CD14-positive monocyte (primary cell): ENCODE measurements at regions not wholly inside any gene's neighbourhood (a gene's known extent, or its start where the extent isn't known, plus 50 kb on each side); places are given as distances from the start of the nearest gene placed in this dataset.

Experiments
- DNase-seq, 3 donors: peaks; one replicate each; pipeline ENCODE4 v3.0.0-alpha.2; 2011 to 2022
- H2AFZ ChIP-seq: 2 replicates; pipeline ENCODE4 v1.6.0; 2012; ENCODE audit warnings: mild to moderate bottlenecking, low read depth, low read length, inconsistent platforms; ENCODE audit not compliant: insufficient read depth, poor library complexity, severe bottlenecking
- H3K27ac ChIP-seq, 2 donors: 1 replicate in 1 of 2; 2 replicates in 1 of 2; pipeline ENCODE4 v1.5.1; 2012 to 2013; ENCODE audit warnings: low read length in 2 of 2, control low read depth in 1 of 2, inconsistent platforms in 1 of 2, low read depth in 1 of 2, mild to moderate bottlenecking in 1 of 2
- H3K27me3 ChIP-seq, 2 donors: one replicate each; pipeline versions ENCODE4 v1.6.0 to v1.6.1; 2011 to 2013; ENCODE audit warnings: low read length in 2 of 2; ENCODE audit not compliant: control insufficient read depth in 2 of 2, insufficient read depth in 2 of 2
- H3K36me3 ChIP-seq, 2 donors: replicated peaks in 1 of 2; 1 replicate in 1 of 2; 2 replicates in 1 of 2; pipeline versions ENCODE4 v1.5.1 to v1.6.1; 2012 to 2013; ENCODE audit warnings: low read length in 2 of 2, control low read depth in 1 of 2, inconsistent platforms in 1 of 2, mild to moderate bottlenecking in 1 of 2; ENCODE audit not compliant: insufficient read depth in 2 of 2, control insufficient read depth in 1 of 2
- H3K4me1 ChIP-seq, 2 donors: 1 replicate in 1 of 2; 2 replicates in 1 of 2; pipeline versions ENCODE4 v1.5.1 to v1.6.1; 2012 to 2013; ENCODE audit warnings: low read length in 2 of 2, control low read depth in 1 of 2, inconsistent platforms in 1 of 2, mild to moderate bottlenecking in 1 of 2, moderate library complexity in 1 of 2; ENCODE audit not compliant: insufficient read depth in 2 of 2, control insufficient read depth in 1 of 2
- H3K4me2 ChIP-seq: replicated peaks from 2 replicates; pipeline ENCODE3; 2012; ENCODE audit warnings: low read length, moderate library complexity, mild to moderate bottlenecking; ENCODE audit not compliant: poor library complexity, severe bottlenecking; ENCODE audit errors: extremely low read depth
- H3K4me3 ChIP-seq, 3 experiments: fragments of 200-600 bp in 1 of 3; sonication (generic) in 1 of 3; replicated peaks in 1 of 3; 1 replicate in 2 of 3; 2 replicates in 1 of 3; pipeline ENCODE4 v1.5.1; 2011 to 2013; ENCODE audit warnings: low read length in 3 of 3, mild to moderate bottlenecking in 3 of 3, control low read depth in 2 of 3, low read depth in 2 of 3, inconsistent platforms in 1 of 3, moderate library complexity in 1 of 3
- H3K79me2 ChIP-seq: 2 replicates; pipeline ENCODE4 v1.6.0; 2012; ENCODE audit warnings: mild to moderate bottlenecking, control low read depth, inconsistent platforms, low read length, moderate library complexity; ENCODE audit not compliant: insufficient read depth
- H3K9ac ChIP-seq: 2 replicates; pipeline ENCODE4 v1.6.0; 2017; ENCODE audit warnings: low read length, mild to moderate bottlenecking; ENCODE audit not compliant: insufficient read depth, poor library complexity, severe bottlenecking
- H3K9me3 ChIP-seq, 2 donors: replicated peaks in 1 of 2; 1 replicate in 1 of 2; 2 replicates in 1 of 2; pipeline versions ENCODE4 v1.5.1 to v1.6.1; 2012 to 2013; ENCODE audit warnings: low read length in 2 of 2, control low read depth in 1 of 2; ENCODE audit not compliant: control insufficient read depth in 1 of 2, insufficient read depth in 1 of 2
- H4K20me1 ChIP-seq: 2 replicates; pipeline ENCODE4 v1.6.0; 2012; ENCODE audit warnings: mild to moderate bottlenecking, low read length, control low read depth, moderate library complexity; ENCODE audit not compliant: insufficient read depth
- H3K27ac Mint-ChIP-seq, 7 donors: one replicate each; pipeline ENCODE4 v1.8.0; 2020; ENCODE audit warnings: mild to moderate bottlenecking in 7 of 7, mixed read lengths in 7 of 7, moderate library complexity in 6 of 7, inconsistent platforms in 2 of 7
- H3K27me3 Mint-ChIP-seq, 3 donors: one replicate each; pipeline ENCODE4 v1.8.0; 2021 to 2022; ENCODE audit warnings: low read depth in 3 of 3, mild to moderate bottlenecking in 3 of 3, mixed read lengths in 3 of 3, moderate library complexity in 3 of 3, inconsistent platforms in 1 of 3
- H3K36me3 Mint-ChIP-seq, 2 donors: one replicate each; pipeline ENCODE4 v1.8.0; 2020; ENCODE audit warnings: mixed read lengths in 2 of 2, inconsistent platforms in 1 of 2, mild to moderate bottlenecking in 1 of 2
- H3K4me1 Mint-ChIP-seq: one replicate; pipeline ENCODE4 v1.8.0; 2020; ENCODE audit warnings: mild to moderate bottlenecking, mixed read lengths
- H3K4me3 Mint-ChIP-seq, 2 donors: one replicate each; pipeline ENCODE4 v1.8.0; 2020; ENCODE audit warnings: mild to moderate bottlenecking in 2 of 2, mixed read lengths in 2 of 2, moderate library complexity in 1 of 2
- H3K9me3 Mint-ChIP-seq, 7 donors: one replicate each; pipeline ENCODE4 v1.8.0; 2020 to 2022; ENCODE audit warnings: mixed read lengths in 7 of 7, mild to moderate bottlenecking in 6 of 7, moderate library complexity in 6 of 7, inconsistent platforms in 2 of 7
- WGBS: methylation state at CpG from one replicate; pipeline ENCODE4 v1.1.5; 2013; ENCODE audit warnings: missing lambda C conversion rate; ENCODE audit not compliant: insufficient coverage; 5-methylcytosine and 5-hydroxymethylcytosine counted together
- intact Hi-C, 2 donors: fragments of 100-400 bp; cut with micrococcal nuclease; formaldehyde crosslinking; loops; one replicate each; pipeline versions ENCODE4 v1.15.0 to v1.15.1; 2023
- TF ChIP-seq, protein P1 (sequence below): fragments of 200-600 bp; IDR thresholded peaks from one replicate; pipeline ENCODE4 v1.8.0; 2022; ENCODE audit warnings: antibody characterized with exemption, mild to moderate bottlenecking

DNA sequence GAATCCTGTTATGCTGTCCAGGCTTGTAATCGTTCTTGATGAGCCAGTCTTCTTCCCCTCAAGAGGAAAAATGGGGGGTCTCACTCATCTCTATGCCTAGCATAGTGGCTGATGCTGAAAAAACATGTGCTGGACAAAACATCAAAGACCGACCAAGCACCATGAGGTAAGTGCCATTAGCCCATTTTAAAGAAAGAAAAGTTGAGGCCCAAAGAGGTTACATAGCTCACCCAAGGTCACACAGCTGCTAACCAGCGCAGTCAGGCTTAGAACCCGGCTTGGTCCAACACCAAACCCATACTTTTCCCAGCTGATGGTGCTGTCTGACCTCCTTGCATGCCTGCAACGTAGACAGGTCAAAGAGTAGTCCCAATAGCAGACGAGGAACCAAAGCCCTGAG, 156.4 kb downstream of the INHBB start:
- Mint-ChIP-seq H3K4me1 (peaks cover 7% of the 10 kb centered on the region), H3K27ac (no peak overlapping the region), H3K4me3 (no peak overlapping the region), H3K27me3 (peaks cover 5 to 7% (median 6%) of the 10 kb centered on the region in 3 donors), H3K36me3 (no peaks in the 10 kb centered on the region), H3K9me3 (no peaks in the 10 kb centered on the region)
- Histone ChIP-seq H3K4me1 (no peaks in the 10 kb centered on the region), H3K79me2 (no peaks in the 10 kb centered on the region), H4K20me1 (no peaks in the 10 kb centered on the region), H3K4me2 (no peak overlapping the region), H3K4me3 (no peak overlapping the region), H3K36me3 (no peaks in the 10 kb centered on the region), H2AFZ (no peak overlapping the region), H3K27ac (no peak overlapping the region), H3K9ac (no peak overlapping the region), H3K27me3 (no peaks in the 10 kb centered on the region), H3K9me3 (no peaks in the 10 kb centered on the region)
- DNase-seq = no peak
- WGBS = 95% methylated on average over 5 of the region's 6 CpGs
- intact Hi-C loops = no loop called here
- TF ChIP-seq, protein P1, sequence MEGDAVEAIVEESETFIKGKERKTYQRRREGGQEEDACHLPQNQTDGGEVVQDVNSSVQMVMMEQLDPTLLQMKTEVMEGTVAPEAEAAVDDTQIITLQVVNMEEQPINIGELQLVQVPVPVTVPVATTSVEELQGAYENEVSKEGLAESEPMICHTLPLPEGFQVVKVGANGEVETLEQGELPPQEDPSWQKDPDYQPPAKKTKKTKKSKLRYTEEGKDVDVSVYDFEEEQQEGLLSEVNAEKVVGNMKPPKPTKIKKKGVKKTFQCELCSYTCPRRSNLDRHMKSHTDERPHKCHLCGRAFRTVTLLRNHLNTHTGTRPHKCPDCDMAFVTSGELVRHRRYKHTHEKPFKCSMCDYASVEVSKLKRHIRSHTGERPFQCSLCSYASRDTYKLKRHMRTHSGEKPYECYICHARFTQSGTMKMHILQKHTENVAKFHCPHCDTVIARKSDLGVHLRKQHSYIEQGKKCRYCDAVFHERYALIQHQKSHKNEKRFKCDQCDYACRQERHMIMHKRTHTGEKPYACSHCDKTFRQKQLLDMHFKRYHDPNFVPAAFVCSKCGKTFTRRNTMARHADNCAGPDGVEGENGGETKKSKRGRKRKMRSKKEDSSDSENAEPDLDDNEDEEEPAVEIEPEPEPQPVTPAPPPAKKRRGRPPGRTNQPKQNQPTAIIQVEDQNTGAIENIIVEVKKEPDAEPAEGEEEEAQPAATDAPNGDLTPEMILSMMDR = no peak

DNA sequence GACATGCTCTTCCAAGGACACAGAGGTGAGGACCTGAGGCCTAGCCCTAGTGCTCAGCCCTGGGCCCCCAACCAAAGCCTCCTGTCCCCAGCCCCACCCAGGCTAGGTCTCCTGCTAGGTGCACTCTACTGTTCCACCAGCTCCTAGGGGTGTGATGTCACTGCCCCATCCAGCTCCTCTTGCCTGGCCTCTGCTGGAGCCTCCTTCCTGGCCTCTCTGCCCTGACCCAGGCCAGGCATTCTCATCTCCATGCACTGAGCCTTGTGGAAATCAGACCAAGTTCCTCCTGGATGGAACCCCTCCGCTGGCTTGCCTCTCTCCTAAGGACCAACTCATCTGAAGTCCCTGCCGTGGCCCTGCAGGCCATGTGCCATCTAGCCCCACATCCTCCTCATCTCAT, 156.8 kb downstream of the INHBB start:
- no peak overlapping the region for H3K9ac ChIP-seq
- no peak overlapping the region for H2AFZ ChIP-seq
- no peak for DNase-seq
- no peaks in the 10 kb centered on the region for H3K4me1 ChIP-seq
- H3K36me3 ChIP-seq = no peaks in the 10 kb centered on the region
- no peak overlapping the region for H3K4me2 ChIP-seq
- Mint-ChIP-seq H3K4me3 (no peak overlapping the region), H3K27me3 (peaks cover 5 to 7% (median 6%) of the 10 kb centered on the region in 3 donors), H3K9me3 (no peaks in the 10 kb centered on the region), H3K4me1 (peaks cover 7% of the 10 kb centered on the region), H3K27ac (peak overlapping the region in 1 of 7 donors; percentile 15), H3K36me3 (no peaks in the 10 kb centered on the region)
- WGBS = 96% methylated on average over 2 of the region's 2 CpGs
- TF ChIP-seq, protein P1 = no peak
- no peaks in the 10 kb centered on the region for H3K27me3 ChIP-seq
- no peaks in the 10 kb centered on the region for H3K79me2 ChIP-seq
- no peak overlapping the region for H3K4me3 ChIP-seq
- no peak overlapping the region for H3K27ac ChIP-seq
- H3K9me3 ChIP-seq = no peaks in the 10 kb centered on the region
- H4K20me1 ChIP-seq = no peaks in the 10 kb centered on the region
- intact Hi-C loops = no loop called here
